SK-N-DZ (cell line): ENCODE measurements at regions not wholly inside any gene's neighbourhood (a gene's known extent, or its start where the extent isn't known, plus 50 kb on each side); places are given as distances from the start of the nearest gene placed in this dataset.
"Not testable (repeated sequence)": the region's sequence is repeated elsewhere in the genome, so short reads cannot be mapped to it uniquely, and the experiment has no call there.

Experiments used
- DNase-seq: peaks from one replicate; pipeline ENCODE4 v3.0.0-alpha.2; 2015; ENCODE audit warnings: low spot score

GRCh38 chr3:145248928-145249327, 912.1 kb downstream of the PLOD2 start:
- no peak for DNase-seq

DNA sequence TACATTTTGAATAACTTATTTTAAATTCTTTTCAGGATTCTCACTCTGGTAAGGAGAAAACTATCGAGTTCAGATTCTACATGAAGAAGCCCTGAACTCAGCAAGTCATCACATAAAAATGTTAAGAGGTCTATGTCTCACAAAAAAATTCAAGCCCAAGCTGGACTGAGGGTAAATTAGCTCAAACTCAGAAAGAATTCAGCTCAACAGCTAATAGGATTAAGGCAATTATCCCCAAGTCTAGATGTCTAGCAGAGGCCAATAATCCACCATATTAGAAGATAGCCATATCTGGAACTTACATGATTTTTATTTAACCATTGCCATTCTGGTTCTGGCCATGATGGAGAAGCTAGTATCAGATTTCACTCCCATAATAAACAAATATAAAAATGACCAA, 909.7 kb downstream of the PLOD2 start:
- peak; percentile 35 for DNase-seq

- not testable (repeated sequence) for DNase-seq
Measured at GRCh38 chr3:145257967-145258366, 903.0 kb downstream of the PLOD2 start.

GRCh38 chr3:145259166-145259880, 901.7 kb downstream of the PLOD2 start:
- no peak for DNase-seq

- DNase-seq = not testable (repeated sequence)
Measured at GRCh38 chr3:145263458-145263857, 897.5 kb downstream of the PLOD2 start.

GRCh38 chr3:145266368-145266767, 894.6 kb downstream of the PLOD2 start:
- no peak for DNase-seq

DNA sequence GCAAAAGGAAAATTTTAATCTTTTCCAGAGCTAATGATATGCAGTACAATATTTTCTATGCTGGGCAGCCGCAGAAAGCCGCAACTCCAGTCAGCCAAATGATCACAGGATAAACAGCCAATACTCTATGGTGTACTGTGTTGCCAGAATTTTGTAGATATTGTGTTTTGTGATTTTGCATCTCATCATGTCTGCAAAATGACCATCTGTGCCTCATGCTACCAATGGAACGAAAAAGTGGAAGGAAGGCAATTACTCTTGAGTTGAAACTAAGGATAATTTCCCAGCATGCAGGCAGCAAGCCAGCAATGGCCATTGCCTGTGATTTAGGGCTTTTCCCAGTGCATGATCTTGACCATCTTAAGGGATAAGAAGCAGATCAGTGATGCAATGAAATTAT, 891.9 kb downstream of the PLOD2 start:
- no peak for DNase-seq

- peak; percentile 10 for DNase-seq
Measured at GRCh38 chr3:145272684-145273083, 888.3 kb downstream of the PLOD2 start.

GRCh38 chr3:145282505-145282904, 878.5 kb downstream of the PLOD2 start:
- DNase-seq = no peak

DNA sequence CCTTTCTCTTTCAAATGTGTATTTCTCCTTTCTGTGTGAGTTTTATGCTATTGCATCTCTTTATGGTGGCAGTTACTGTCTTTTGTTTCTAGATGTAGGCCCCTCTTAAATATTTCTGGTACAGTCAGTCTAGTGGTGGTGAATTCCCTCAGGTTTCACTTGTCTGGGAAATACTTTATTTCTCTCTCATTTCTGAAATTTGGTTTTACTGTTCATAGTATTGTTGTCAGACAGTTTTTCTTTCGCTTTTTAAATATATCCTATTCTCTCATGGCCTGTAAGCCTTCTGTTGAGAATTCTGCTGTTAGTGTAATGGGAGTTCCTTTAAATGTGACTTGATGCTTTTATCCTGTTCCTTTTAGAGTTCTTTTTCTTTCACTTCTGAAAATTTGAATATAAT, 874.0 kb downstream of the PLOD2 start:
- no peak for DNase-seq

- DNase-seq = no peak
Measured at GRCh38 chr3:145290010-145290409, 871.0 kb downstream of the PLOD2 start.

- peak; percentile 78 for DNase-seq
Measured at GRCh38 chr3:145294572-145294971, 866.4 kb downstream of the PLOD2 start.

DNA sequence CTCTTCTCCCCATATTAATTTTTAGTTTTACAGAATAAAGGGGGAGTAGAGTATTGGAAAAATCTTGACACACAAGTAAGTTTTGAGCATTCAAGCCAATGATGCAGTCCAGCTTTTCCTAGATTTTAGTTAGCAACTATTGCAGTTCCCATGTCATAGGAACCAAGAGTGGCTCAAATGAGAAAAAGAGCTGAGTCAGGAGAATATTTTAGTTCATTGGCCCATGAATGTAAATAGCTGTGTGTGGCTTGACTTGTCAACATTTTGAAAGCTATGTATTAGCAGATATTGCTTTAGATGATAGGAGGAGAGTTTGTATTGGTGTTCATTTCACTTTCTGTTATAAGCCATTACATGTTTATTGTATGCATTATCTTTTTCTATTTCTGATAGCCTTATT, 853.7 kb downstream of the PLOD2 start:
- no peak for DNase-seq

GRCh38 chr3:145313751-145314150, 847.2 kb downstream of the PLOD2 start:
- no peak for DNase-seq

DNA sequence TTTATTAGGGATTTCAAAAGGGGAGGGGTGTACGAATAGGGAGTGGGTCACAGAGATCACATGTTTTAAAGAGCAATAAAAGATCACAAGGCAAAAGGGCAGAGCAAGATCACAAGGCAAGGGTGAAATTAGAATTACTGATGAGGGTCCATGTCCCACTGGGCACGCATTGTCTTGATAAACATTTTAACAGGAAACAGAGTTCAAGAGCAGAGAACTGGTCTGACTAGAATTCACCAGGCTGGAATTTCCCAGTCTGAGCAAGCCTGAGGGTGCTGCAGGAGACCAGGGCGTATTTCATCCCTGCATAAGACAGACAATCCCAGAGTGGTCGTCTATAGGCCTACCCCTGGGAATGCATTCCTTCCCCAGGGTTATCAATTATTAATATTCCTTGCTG, 844.7 kb downstream of the PLOD2 start:
- not testable (repeated sequence) for DNase-seq

DNA sequence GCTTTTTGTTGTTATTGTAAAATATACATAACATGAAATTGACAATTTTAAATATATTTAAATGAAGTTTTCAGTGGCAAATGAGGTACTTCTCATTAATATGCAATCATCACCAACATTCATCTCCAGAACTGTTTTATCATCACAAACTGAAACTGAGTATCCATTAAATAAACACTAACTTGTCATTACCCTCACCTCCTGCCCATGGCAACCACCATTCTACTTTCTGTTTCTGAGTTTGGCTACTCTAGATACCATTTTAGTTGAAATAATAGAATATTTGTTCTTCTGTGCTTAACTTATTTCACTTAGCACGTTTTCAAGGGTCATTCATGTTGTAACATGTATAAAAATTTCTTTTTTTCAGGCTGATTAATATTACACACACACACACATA, 834.3 kb downstream of the PLOD2 start:
- DNase-seq = no peak

DNA sequence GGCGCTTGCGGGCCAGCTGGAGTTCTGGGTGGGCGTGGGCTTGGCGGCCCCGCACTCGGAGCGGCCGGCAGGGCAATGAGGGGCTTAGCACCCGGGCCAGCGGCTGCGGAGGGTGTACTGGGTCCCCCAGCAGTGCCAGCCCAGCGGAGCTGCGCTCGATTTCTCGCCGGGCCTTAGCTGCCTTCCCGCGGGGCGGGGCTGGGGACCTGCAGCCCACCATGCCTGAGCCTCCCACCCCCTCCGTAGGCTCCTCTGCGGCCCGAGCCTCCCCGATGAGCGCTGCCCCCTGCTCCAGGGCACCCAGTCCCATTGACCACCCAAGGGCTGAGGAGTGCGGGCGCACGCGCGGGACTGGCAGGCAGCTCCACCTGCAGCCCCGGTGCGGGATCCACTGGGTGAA, 827.6 kb downstream of the PLOD2 start:
- DNase-seq = not testable (repeated sequence)

DNA sequence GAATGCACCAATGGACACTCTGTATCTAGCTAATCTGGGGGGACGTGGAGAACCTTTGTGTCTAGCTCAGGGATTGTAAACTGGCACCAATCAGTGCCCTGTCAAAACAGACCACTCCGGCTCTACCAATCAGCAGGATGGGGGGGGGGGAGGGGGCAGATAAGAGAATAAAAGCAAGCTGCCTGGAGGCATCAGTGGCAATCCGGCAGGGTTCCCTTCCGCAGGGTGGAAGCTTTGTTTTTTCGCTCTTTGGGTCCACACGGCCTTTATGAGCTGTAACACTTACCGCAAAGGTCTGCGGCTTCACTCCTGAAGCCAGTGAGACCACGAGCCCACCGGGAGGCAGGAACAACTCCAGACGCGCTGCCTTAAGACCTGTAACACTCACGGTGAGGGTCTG, 827.1 kb downstream of the PLOD2 start:
- no peak for DNase-seq

DNA sequence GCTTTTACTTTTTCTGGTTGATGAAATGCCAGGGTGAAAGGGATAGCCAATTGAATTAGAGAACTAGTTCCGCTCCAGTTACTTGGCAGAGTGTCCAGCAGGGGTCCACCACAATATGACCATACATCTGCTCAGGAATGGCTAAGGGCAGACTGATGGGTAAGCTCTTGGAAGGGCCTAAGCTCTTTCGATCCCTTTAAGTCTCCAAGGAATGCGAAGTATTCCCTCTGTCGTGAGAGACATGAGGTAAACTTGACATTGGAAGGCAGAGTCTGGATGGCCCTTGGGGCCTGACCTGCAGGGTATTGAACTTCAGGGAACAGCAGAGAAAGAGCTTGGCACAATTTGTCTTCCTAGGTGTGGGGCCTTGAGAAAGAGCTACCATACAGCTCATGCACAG, 805.8 kb downstream of the PLOD2 start:
- DNase-seq = no peak

DNA sequence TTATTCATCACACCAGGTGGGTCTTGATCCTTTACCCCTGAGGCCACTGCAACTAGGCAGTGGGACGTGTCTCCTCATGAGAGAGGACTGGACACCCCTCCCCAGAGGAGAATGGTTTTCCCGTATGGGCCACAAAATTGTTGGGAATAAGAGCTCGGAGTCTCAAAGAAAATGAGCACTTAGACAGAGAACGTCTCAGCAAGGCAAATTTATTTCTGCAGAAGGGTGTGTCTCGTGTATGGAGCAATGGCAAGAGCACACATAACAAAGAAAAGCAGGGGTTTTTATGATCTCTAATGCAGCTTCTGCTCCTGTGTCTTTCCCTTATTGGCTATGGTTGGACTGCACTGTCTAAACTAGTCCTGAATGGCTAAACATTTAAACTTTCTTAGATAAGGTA, 803.5 kb downstream of the PLOD2 start:
- DNase-seq = no peak

GRCh38 chr3:145359040-145359439, 801.9 kb downstream of the PLOD2 start:
- no peak for DNase-seq

DNA sequence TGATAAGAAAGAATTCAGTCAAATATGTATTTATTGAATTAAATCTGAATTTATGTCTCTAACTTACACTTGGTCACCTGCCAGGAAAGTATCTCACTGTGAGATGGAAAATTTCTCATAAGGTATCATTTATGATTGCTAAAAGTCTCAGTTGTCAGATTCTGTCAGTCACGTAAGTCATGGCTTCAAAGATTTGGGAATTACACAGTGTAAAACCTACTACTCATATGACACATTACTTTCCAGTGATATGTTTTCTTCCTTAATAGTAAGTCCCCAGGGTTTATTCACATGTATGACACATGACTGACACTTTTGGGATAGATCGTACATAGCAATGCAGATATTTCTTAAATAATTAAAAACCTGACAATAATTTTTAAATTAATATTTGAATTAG, 792.2 kb downstream of the PLOD2 start:
- no peak for DNase-seq

- DNase-seq = no peak
Measured at GRCh38 chr3:145370870-145371269, 790.1 kb downstream of the PLOD2 start.

GRCh38 chr3:145377301-145377700, 783.7 kb downstream of the PLOD2 start:
- no peak for DNase-seq
